ENCODE measurements at regions not wholly inside any gene's neighbourhood (a gene's known extent, or its start where the extent isn't known, plus 50 kb on each side); places are given as distances from the start of the nearest gene placed in this dataset.

GRCh38 chr9:78436873-78437272 lies 139.9 kb downstream of the PSAT1 start:
- no peak for TF ChIP-seq CTCF (conservative IDR thresholded peaks at IDR 0.05; ENCODE audit: low read depth, low read length)
- TF ChIP-seq EZH2 (IDR thresholded peaks at IDR 0.05; ENCODE audit: borderline replicate concordance, low read depth, low read length, poor library complexity, severe bottlenecking): no peak

Measured in A673 (cell line).